A172 (cell line): ENCODE measurements at regions not wholly inside any gene's neighbourhood (a gene's known extent, or its start where the extent isn't known, plus 50 kb on each side); places are given as distances from the start of the nearest gene placed in this dataset.

ENCODE experiments used
- DNase-seq: peaks from one replicate; pipeline ENCODE4 v3.0.0-alpha.2; 2015; ENCODE audit warnings: low spot score

GRCh38 chr13:30359991-30360390 lies 52.6 kb upstream of the KATNAL1 start:
- DNase-seq = no peak

GRCh38 chr13:30360586-30360985 lies 53.2 kb upstream of the KATNAL1 start:
- no peak for DNase-seq

- DNase-seq = no peak
Observed at GRCh38 chr13:30362005-30362788, 54.8 kb upstream of the KATNAL1 start.

- no peak for DNase-seq
Observed at GRCh38 chr13:30362869-30363268, 55.5 kb upstream of the KATNAL1 start.

GRCh38 chr13:30363725-30364124 lies 56.4 kb upstream of the KATNAL1 start:
- no peak for DNase-seq

GRCh38 chr13:30364133-30364532 lies 56.8 kb upstream of the KATNAL1 start:
- DNase-seq = peak; percentile 27

DNA sequence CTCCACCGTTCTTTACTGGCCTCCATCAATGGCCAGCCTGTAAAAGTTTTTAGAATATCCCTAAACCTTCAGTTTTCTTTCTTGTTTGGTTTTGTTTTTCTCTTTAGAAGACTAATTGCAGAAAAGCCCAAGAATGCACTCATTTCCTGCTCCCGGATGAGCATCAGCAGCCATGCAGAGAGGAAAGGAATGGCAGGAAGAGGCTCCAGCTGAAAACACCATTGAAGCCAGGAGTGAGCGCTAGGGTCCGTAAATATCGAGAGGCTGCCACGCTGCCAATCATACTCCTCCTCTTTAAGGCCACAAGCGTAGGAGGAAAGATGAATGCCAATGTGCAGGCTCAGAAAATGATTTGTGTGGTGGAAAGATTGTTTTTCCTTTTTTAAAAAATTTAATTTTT lies 57.4 kb upstream of the UBE2L5 start:
- DNase-seq = no peak

- DNase-seq = no peak
Observed at GRCh38 chr13:30366088-30366487, 56.2 kb upstream of the UBE2L5 start.

DNA sequence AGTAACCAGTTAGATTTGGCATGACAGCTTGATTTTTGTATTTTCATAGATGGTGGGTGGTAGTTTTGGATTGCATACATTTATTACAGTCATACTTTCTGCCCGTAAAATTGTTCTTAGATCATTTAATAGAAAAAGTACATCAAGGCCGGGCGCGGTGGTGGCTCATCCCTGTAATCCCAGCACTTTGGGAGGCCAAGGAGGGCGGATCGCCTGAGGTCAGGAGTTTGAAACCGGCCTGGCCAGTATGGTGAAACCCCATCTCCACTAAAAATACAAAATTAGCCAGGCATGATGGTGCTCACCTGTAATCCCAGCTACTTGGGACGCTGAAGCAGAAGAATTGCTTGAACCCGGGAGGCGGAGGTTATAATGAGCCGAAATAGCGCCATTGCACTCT lies 55.0 kb upstream of the UBE2L5 start:
- no peak for DNase-seq

GRCh38 chr13:30370146-30370545 lies 52.1 kb upstream of the UBE2L5 start:
- DNase-seq = no peak

DNA sequence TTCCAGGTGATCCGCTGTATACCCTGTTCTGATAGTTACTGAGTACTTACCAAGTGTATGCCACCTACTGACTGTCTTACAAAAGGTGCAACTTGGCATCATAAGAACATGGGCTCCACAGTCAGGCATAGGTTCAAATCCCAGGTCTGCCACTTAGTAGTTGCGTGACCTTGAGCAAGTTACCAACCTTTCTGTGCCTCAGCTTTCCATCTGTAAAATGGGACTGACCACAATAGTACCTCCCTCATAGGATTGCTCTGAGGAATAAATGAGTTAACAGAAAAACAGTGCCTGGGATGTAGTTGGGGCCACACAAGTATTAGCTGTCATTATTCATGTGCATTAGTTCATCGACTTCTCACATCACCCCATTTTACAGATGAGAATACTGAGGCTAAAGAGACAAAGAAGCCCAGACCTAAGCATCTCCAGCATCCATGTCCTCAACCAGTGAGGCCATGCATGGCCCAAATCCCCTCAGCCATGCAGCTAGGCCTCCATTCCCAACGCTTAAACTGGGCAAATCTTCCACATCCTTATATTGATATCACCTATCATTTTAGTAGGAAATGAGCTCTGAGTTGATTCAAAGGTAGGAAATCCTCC lies 51.3 kb upstream of the UBE2L5 start:
- no peak for DNase-seq

DNA sequence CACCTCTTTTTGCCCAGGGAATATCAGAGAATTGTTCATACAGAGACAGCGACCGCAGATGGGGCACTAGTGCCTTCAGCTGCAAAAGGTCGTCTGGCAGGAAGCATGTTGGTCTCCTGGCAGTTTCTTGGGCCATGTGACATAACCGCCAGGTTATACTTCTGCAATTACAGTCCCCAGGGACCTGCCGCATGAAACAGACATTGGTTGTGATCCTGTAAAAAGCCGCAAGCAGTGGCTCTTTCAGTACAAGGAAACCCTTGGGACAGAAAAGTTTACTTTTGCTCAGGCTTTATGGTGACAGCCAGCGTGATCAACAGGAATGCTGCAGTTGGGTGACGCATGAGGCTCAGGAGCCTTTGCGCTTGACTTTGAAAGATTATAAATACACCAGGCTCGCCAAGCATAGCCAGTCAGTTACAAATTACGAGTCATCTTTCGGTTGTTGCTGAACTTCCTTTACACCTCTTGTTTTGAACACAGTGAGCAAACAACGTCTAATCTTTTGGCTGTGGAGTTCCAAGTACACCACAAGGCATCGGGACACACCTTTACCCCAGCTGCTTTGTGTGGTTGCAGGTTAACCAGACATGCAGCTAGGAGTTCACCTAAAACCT lies 50.5 kb upstream of the UBE2L5 start:
- DNase-seq = peak; percentile 54
